Ectodermal cell (in vitro differentiated cells): ENCODE measurements at regions not wholly inside any gene's neighbourhood (a gene's known extent, or its start where the extent isn't known, plus 50 kb on each side); places are given as distances from the start of the nearest gene placed in this dataset.

Experiments
- H3K27ac ChIP-seq: 2 replicates; pipeline ENCODE4 v1.7.0; 2013; ENCODE audit warnings: mild to moderate bottlenecking, low read depth, low read length; ENCODE audit not compliant: insufficient read depth, poor library complexity, severe bottlenecking
- H3K27me3 ChIP-seq: 2 replicates; pipeline ENCODE4 v1.7.0; 2013; ENCODE audit warnings: mild to moderate bottlenecking, low read length; ENCODE audit not compliant: insufficient read depth, control insufficient read depth, poor library complexity, severe bottlenecking
- H3K36me3 ChIP-seq: one replicate; pipeline ENCODE4 v1.7.0; 2013; ENCODE audit warnings: low read length; ENCODE audit not compliant: control insufficient read depth, insufficient read depth
- H3K4me1 ChIP-seq: one replicate; pipeline ENCODE4 v1.7.0; 2013; ENCODE audit warnings: low read length; ENCODE audit not compliant: control insufficient read depth, insufficient read depth
- H3K4me3 ChIP-seq: 2 replicates; pipeline ENCODE4 v1.7.0; 2013; ENCODE audit warnings: low read depth, low read length, control low read depth; ENCODE audit not compliant: insufficient read depth
- H3K9me3 ChIP-seq: 2 replicates; pipeline ENCODE4 v1.7.0; 2013; ENCODE audit warnings: mild to moderate bottlenecking, low read length, moderate library complexity; ENCODE audit not compliant: control insufficient read depth
- WGBS, 2 experiments: methylation state at CpG; one replicate each; pipeline ENCODE4 v1.1.7; 2013; ENCODE audit warnings: missing lambda C conversion rate in 2 of 2; 5-methylcytosine and 5-hydroxymethylcytosine counted together

GRCh38 chr6:21536280-21536766, 57.2 kb upstream of the SOX4 start:
- Histone ChIP-seq H3K27ac (no peak overlapping the region), H3K9me3 (no peaks in the 10 kb centered on the region), H3K27me3 (no peaks in the 10 kb centered on the region), H3K4me3 (no peak overlapping the region), H3K36me3 (no peaks in the 10 kb centered on the region), H3K4me1 (no peaks in the 10 kb centered on the region)
- 93 to 96% methylated on average over 5 of the region's 5 CpGs for WGBS, 2 experiments

GRCh38 chr6:21537637-21538036, 55.9 kb upstream of the SOX4 start:
- Histone ChIP-seq H3K4me1 (no peaks in the 10 kb centered on the region), H3K4me3 (no peak overlapping the region), H3K9me3 (no peaks in the 10 kb centered on the region), H3K27me3 (no peaks in the 10 kb centered on the region), H3K27ac (no peak overlapping the region), H3K36me3 (no peaks in the 10 kb centered on the region)
- 100% methylated on average over 1 to 2 of the region's 2 CpGs for WGBS, 2 experiments

GRCh38 chr6:21538186-21538798, 55.3 kb upstream of the SOX4 start:
- Histone ChIP-seq H3K9me3 (no peaks in the 10 kb centered on the region), H3K4me3 (no peak overlapping the region), H3K36me3 (no peaks in the 10 kb centered on the region), H3K4me1 (no peaks in the 10 kb centered on the region), H3K27me3 (no peaks in the 10 kb centered on the region), H3K27ac (no peak overlapping the region)
- 87 to 88% methylated on average over 5 of the region's 5 CpGs for WGBS, 2 experiments

- Histone ChIP-seq H3K27ac (no peak overlapping the region), H3K36me3 (no peaks in the 10 kb centered on the region), H3K4me1 (no peaks in the 10 kb centered on the region), H3K27me3 (no peaks in the 10 kb centered on the region), H3K9me3 (no peaks in the 10 kb centered on the region), H3K4me3 (no peak overlapping the region)
- WGBS, 2 experiments, result 74 to 82% methylated on average over 3 to 4 of the region's 4 CpGs
These were observed 53.9 kb upstream of the SOX4 start for GRCh38 chr6:21539621-21540100.
